OCI-LY1 (cell line): ENCODE measurements at regions not wholly inside any gene's neighbourhood (a gene's known extent, or its start where the extent isn't known, plus 50 kb on each side); places are given as distances from the start of the nearest gene placed in this dataset.

Source experiments
- CTCF ChIP-seq: fragments of 200-600 bp; sonication (generic), shearing (Covaris generic); IDR thresholded peaks from 2 replicates; pipeline ENCODE4 v1.5.1; 2017; ENCODE audit warnings: mild to moderate bottlenecking, antibody characterized with exemption, low read length, moderate library complexity, mixed read lengths
- EZH2 ChIP-seq: fragments of 200-600 bp; sonication (generic), shearing (Covaris generic); IDR thresholded peaks from 2 replicates; pipeline ENCODE4 v1.8.0; 2017; ENCODE audit warnings: borderline replicate concordance, mixed run types, mild to moderate bottlenecking, antibody characterized with exemption, low read length, moderate library complexity, mixed read lengths

DNA sequence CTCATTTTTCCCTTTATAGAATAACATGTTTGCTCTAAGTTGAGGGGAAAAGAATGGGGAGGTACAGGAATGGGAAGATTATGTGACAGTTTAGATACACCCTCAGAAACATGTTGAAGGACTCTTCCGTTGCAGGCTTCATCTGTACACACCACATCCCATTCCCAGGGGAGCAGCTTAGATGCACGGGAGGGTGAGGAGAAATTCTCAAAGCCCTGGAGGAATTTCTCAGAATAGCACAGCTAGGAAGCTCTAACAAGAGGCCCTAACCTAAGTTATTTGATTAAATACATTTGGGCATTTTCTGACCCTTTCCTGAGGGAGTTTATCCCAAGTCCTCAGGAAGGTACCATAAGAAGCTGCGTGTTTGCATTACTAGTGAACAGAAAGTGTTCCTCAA lies 660.2 kb upstream of the IGFBP3 start:
- TF ChIP-seq CTCF (no peak), EZH2 (no peak)
